GM12892 (cell line): ENCODE measurements at regions not wholly inside any gene's neighbourhood (a gene's known extent, or its start where the extent isn't known, plus 50 kb on each side); places are given as distances from the start of the nearest gene placed in this dataset.

Experiments
- POLR2A ChIP-seq: IDR thresholded peaks from 2 replicates; pipeline ENCODE4 v1.6.1; 2011; ENCODE audit warnings: low read depth, low read length, control low read depth
- POLR2AphosphoS5 ChIP-seq: IDR thresholded peaks from 2 replicates; pipeline ENCODE4 v1.6.1; 2011; ENCODE audit warnings: low read depth, low read length, control low read depth
- TAF1 ChIP-seq: IDR thresholded peaks from 2 replicates; pipeline ENCODE4 v1.6.1; 2011; ENCODE audit warnings: low read depth, mild to moderate bottlenecking, control low read depth, low read length, borderline replicate concordance

- TF ChIP-seq POLR2A (no peak), POLR2AphosphoS5 (no peak), TAF1 (no peak)
Observed at GRCh38 chr1:212182171-212182570, 103.0 kb upstream of the PPP2R5A start.
